Activated T-helper 1 cell treated with anti-CD3 and anti-CD28 coated beads, Interleukin-12 subunit alpha, Interleukin-12 subunit beta, Interleukin-2, Interleukin-4 antibody, amounts not matched to agents 30 ng/mL and 10 ng/mL and 1 ng/mL, durations not matched to agents 14 hours and 24 hours and 36 hours (primary cell): ENCODE measurements at regions not wholly inside any gene's neighbourhood (a gene's known extent, or its start where the extent isn't known, plus 50 kb on each side); places are given as distances from the start of the nearest gene placed in this dataset.

Source experiments
- DNase-seq: peaks from one replicate; pipeline ENCODE4 v3.0.0; 2021; ENCODE audit warnings: low spot score
- H3K27ac Mint-ChIP-seq: one replicate; pipeline ENCODE4 v1.8.0; 2021; ENCODE audit warnings: mild to moderate bottlenecking, mixed read lengths
- H3K27me3 Mint-ChIP-seq: one replicate; pipeline ENCODE4 v1.8.0; 2022; ENCODE audit warnings: mild to moderate bottlenecking, moderate library complexity, mixed read lengths; ENCODE audit not compliant: insufficient read depth
- H3K36me3 Mint-ChIP-seq: one replicate; pipeline ENCODE4 v1.8.0; 2021; ENCODE audit warnings: low read depth, mixed read lengths
- H3K4me1 Mint-ChIP-seq: one replicate; pipeline ENCODE4 v1.8.0; 2021; ENCODE audit warnings: low read depth, mixed read lengths
- H3K4me3 Mint-ChIP-seq: one replicate; pipeline ENCODE4 v1.8.0; 2021; ENCODE audit warnings: mild to moderate bottlenecking, moderate library complexity, mixed read lengths
- H3K9me3 Mint-ChIP-seq: one replicate; pipeline ENCODE4 v1.8.0; 2021; ENCODE audit warnings: mixed read lengths
- intact Hi-C: fragments of 100-400 bp; cut with micrococcal nuclease; formaldehyde crosslinking; loops from one replicate; pipeline ENCODE4 v1.15.1; 2024

- no peaks in the 10 kb centered on the region for H3K27me3 Mint-ChIP-seq
- no peak overlapping the region for H3K27ac Mint-ChIP-seq
- no peaks in the 10 kb centered on the region for H3K36me3 Mint-ChIP-seq
- H3K9me3 Mint-ChIP-seq: no peaks in the 10 kb centered on the region
- DNase-seq: no peak
- no peaks in the 10 kb centered on the region for H3K4me1 Mint-ChIP-seq
- intact Hi-C loops: no loop called here
- H3K4me3 Mint-ChIP-seq: no peak overlapping the region
Observed at GRCh38 chr12:105942281-105942680, 196.5 kb downstream of the NUAK1 start.

DNA sequence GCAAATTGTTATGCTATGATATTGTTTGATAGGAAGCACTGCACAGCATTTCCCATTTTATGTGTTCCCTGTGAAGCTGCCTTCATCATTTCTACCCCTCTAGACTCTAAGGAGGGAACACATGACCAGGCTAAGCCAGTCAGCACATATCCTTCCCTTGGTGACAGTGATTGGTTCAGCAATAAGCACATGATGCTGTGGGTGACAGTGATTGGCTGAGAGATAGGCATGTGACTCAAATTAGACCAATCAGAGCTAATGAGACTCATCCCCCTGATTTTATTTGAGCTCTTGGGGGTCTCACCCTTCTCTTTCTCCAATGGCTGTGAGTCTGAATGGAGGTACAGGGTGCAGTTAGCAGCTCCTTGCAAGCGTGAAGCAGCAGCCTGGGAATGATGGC lies 195.2 kb downstream of the NUAK1 start:
- H3K9me3 Mint-ChIP-seq: no peaks in the 10 kb centered on the region
- intact Hi-C loops: no loop called here
- H3K36me3 Mint-ChIP-seq: no peaks in the 10 kb centered on the region
- H3K4me3 Mint-ChIP-seq: no peak overlapping the region
- H3K27me3 Mint-ChIP-seq: no peaks in the 10 kb centered on the region
- H3K4me1 Mint-ChIP-seq: no peaks in the 10 kb centered on the region
- H3K27ac Mint-ChIP-seq: no peak overlapping the region
- no peak for DNase-seq

- Mint-ChIP-seq H3K27ac (no peak overlapping the region), H3K27me3 (no peaks in the 10 kb centered on the region), H3K4me1 (no peaks in the 10 kb centered on the region), H3K4me3 (no peak overlapping the region), H3K36me3 (no peaks in the 10 kb centered on the region), H3K9me3 (no peaks in the 10 kb centered on the region)
- no peak for DNase-seq
- intact Hi-C loops: no loop called here
Observed at GRCh38 chr12:105944628-105945027, 194.1 kb downstream of the NUAK1 start.

- Mint-ChIP-seq H3K4me1 (no peaks in the 10 kb centered on the region), H3K36me3 (no peaks in the 10 kb centered on the region), H3K27me3 (no peaks in the 10 kb centered on the region), H3K27ac (no peak overlapping the region), H3K9me3 (no peaks in the 10 kb centered on the region), H3K4me3 (no peak overlapping the region)
- intact Hi-C loops: no loop called here
- DNase-seq: no peak
Observed at GRCh38 chr12:105945880-105946279, 192.9 kb downstream of the NUAK1 start.

DNA sequence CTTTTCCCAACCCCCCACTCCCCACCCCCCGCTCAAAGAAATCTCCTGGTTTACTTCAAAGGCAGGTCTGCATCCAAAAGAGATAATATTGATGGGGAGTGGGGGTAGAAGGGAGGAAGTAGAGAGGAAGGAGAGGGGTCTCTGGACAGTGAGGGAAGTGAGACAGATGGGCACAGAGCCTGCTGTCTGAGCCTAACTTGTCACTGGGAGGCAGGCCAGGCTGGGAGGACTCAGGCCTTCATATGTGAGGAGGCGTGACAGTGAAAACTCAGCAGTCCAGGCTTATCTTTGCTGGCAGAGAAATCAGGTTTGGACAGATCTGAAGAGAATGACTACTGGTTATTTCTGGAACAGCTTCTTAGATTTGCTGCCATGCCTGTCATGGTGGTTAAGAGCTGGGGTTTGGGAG lies 192.3 kb downstream of the NUAK1 start:
- DNase-seq: no peak
- Mint-ChIP-seq H3K4me3 (no peak overlapping the region), H3K4me1 (no peaks in the 10 kb centered on the region), H3K27ac (no peak overlapping the region), H3K9me3 (no peaks in the 10 kb centered on the region), H3K27me3 (no peaks in the 10 kb centered on the region), H3K36me3 (no peaks in the 10 kb centered on the region)
- intact Hi-C loops: no loop called here

DNA sequence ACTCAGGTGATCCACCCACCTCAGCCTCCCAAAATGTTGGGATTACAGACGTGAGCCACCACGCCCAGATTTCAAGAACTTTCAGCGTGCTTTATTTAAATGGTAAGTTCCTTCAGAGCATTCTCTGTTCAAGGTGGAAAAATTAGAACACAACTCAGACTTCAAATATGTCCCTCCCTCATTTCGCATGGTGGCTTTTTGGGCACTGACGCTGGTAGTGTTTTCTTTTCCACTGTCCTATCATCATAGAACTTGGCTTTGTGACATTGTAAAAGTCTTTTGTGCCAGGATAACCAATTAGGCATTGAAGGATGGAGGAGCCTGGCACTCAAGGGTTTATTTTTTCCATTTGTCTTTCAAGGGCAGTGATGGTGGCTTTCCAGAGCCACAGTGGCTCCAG lies 190.8 kb downstream of the NUAK1 start:
- H3K9me3 Mint-ChIP-seq: no peaks in the 10 kb centered on the region
- no peak overlapping the region for H3K27ac Mint-ChIP-seq
- intact Hi-C loops: no loop called here
- DNase-seq: no peak
- H3K4me3 Mint-ChIP-seq: no peak overlapping the region
- no peaks in the 10 kb centered on the region for H3K36me3 Mint-ChIP-seq
- H3K4me1 Mint-ChIP-seq: no peaks in the 10 kb centered on the region
- H3K27me3 Mint-ChIP-seq: no peaks in the 10 kb centered on the region

GRCh38 chr12:105948331-105948730 lies 190.4 kb downstream of the NUAK1 start:
- no peak overlapping the region for H3K4me3 Mint-ChIP-seq
- H3K27ac Mint-ChIP-seq: no peak overlapping the region
- intact Hi-C loops: no loop called here
- no peaks in the 10 kb centered on the region for H3K27me3 Mint-ChIP-seq
- H3K9me3 Mint-ChIP-seq: no peaks in the 10 kb centered on the region
- no peaks in the 10 kb centered on the region for H3K36me3 Mint-ChIP-seq
- DNase-seq: no peak
- no peaks in the 10 kb centered on the region for H3K4me1 Mint-ChIP-seq

- H3K9me3 Mint-ChIP-seq: no peaks in the 10 kb centered on the region
- H3K4me1 Mint-ChIP-seq: no peaks in the 10 kb centered on the region
- no peak overlapping the region for H3K27ac Mint-ChIP-seq
- no peaks in the 10 kb centered on the region for H3K27me3 Mint-ChIP-seq
- H3K36me3 Mint-ChIP-seq: no peaks in the 10 kb centered on the region
- no peak overlapping the region for H3K4me3 Mint-ChIP-seq
- intact Hi-C loops: no loop called here
- no peak for DNase-seq
Observed at GRCh38 chr12:105949391-105949790, 189.4 kb downstream of the NUAK1 start.

GRCh38 chr12:105951732-105952131 lies 187.0 kb downstream of the NUAK1 start:
- Mint-ChIP-seq H3K4me3 (no peak overlapping the region), H3K36me3 (no peaks in the 10 kb centered on the region), H3K9me3 (no peaks in the 10 kb centered on the region), H3K4me1 (no peaks in the 10 kb centered on the region), H3K27ac (no peak overlapping the region), H3K27me3 (no peaks in the 10 kb centered on the region)
- no peak for DNase-seq
- intact Hi-C loops: no loop called here

GRCh38 chr12:105954951-105955931 lies 183.5 kb downstream of the NUAK1 start:
- no peaks in the 10 kb centered on the region for H3K36me3 Mint-ChIP-seq
- no peak overlapping the region for H3K4me3 Mint-ChIP-seq
- DNase-seq: no peak
- H3K27me3 Mint-ChIP-seq: no peaks in the 10 kb centered on the region
- no peaks in the 10 kb centered on the region for H3K9me3 Mint-ChIP-seq
- no peak overlapping the region for H3K27ac Mint-ChIP-seq
- no peaks in the 10 kb centered on the region for H3K4me1 Mint-ChIP-seq
- intact Hi-C loops: no loop called here

GRCh38 chr12:105955976-105956375 lies 182.8 kb downstream of the NUAK1 start:
- Mint-ChIP-seq H3K9me3 (no peaks in the 10 kb centered on the region), H3K27ac (no peak overlapping the region), H3K4me3 (no peak overlapping the region), H3K36me3 (no peaks in the 10 kb centered on the region), H3K4me1 (no peaks in the 10 kb centered on the region), H3K27me3 (no peaks in the 10 kb centered on the region)
- intact Hi-C loops: no loop called here
- DNase-seq: no peak

GRCh38 chr12:105956662-105957457 lies 181.9 kb downstream of the NUAK1 start:
- Mint-ChIP-seq H3K4me1 (no peaks in the 10 kb centered on the region), H3K36me3 (no peaks in the 10 kb centered on the region)

More at GRCh38 chr12:105956662-105957457, 181.9 kb downstream of the NUAK1 start:
- H3K4me3 Mint-ChIP-seq: no peak overlapping the region
- H3K27me3 Mint-ChIP-seq: no peaks in the 10 kb centered on the region
- DNase-seq: no peak
- H3K27ac Mint-ChIP-seq: no peak overlapping the region
- intact Hi-C loops: no loop called here
- no peaks in the 10 kb centered on the region for H3K9me3 Mint-ChIP-seq
